ENCODE measurements at regions not wholly inside any gene's neighbourhood (a gene's known extent, or its start where the extent isn't known, plus 50 kb on each side); places are given as distances from the start of the nearest gene placed in this dataset.

DNA sequence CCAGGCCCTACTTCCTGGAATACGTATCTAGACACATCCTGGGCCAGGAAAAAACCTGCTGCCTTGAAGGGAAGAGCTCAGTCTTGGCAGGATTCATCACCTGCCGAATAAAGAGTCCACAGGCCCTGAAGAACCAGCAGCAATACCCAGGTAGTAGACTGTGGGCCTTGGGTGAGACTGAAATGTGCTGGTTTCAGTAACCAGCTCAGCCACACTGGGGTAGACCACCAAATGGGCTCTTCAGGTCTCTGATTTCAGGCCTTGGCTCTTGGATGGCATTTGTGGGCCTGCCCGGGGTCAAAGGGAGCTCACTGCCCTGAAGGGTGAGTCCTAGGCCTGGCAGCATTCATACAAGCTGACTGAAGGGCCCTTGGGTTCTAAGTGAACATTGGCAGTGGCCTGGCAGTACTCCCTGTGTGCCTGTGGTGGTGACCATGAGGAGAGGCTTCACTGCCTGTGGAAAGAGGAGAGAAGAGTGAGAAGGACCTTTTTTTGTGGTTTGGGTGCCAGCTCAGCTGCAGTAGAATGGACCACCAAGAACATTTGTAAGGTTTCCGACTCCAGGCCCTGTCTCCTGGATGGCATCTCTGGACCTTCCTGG, 175.1 kb downstream of the ANKRD30B start:
- H3K4me3 ChIP-seq (ENCODE audit: low read depth, low read length), result no peak overlapping the region
- TF ChIP-seq, protein P1, sequence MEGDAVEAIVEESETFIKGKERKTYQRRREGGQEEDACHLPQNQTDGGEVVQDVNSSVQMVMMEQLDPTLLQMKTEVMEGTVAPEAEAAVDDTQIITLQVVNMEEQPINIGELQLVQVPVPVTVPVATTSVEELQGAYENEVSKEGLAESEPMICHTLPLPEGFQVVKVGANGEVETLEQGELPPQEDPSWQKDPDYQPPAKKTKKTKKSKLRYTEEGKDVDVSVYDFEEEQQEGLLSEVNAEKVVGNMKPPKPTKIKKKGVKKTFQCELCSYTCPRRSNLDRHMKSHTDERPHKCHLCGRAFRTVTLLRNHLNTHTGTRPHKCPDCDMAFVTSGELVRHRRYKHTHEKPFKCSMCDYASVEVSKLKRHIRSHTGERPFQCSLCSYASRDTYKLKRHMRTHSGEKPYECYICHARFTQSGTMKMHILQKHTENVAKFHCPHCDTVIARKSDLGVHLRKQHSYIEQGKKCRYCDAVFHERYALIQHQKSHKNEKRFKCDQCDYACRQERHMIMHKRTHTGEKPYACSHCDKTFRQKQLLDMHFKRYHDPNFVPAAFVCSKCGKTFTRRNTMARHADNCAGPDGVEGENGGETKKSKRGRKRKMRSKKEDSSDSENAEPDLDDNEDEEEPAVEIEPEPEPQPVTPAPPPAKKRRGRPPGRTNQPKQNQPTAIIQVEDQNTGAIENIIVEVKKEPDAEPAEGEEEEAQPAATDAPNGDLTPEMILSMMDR (IDR thresholded peaks at IDR 0.05; ENCODE audit: control insufficient read depth, extremely low read depth, insufficient read depth), result no peak
- no peak for DNase-seq (ENCODE audit: low read depth)

DNA sequence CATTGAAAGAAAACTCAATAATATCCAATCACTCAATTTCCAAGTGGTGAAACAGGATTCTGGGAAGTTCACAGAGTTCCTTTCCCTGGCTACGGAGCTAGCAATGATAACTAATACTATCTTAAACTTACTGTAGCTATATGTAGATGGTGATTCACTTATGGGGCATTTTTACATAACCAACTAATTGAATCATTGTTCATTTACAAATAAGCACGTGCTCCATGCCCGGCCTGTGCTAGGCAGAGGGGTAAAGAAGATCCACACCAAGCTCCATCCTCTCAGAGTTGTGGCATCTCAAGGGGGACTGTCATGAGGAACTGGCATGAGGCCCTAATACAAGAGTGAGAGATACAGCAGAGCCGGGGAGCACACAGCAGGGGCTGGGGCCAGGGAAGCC, 176.3 kb downstream of the ANKRD30B start:
- no peak for DNase-seq (ENCODE audit: low read depth)
- TF ChIP-seq, protein P1 (IDR thresholded peaks at IDR 0.05; ENCODE audit: control insufficient read depth, extremely low read depth, insufficient read depth), result no peak
- no peak overlapping the region for H3K4me3 ChIP-seq (ENCODE audit: low read depth, low read length)

DNA sequence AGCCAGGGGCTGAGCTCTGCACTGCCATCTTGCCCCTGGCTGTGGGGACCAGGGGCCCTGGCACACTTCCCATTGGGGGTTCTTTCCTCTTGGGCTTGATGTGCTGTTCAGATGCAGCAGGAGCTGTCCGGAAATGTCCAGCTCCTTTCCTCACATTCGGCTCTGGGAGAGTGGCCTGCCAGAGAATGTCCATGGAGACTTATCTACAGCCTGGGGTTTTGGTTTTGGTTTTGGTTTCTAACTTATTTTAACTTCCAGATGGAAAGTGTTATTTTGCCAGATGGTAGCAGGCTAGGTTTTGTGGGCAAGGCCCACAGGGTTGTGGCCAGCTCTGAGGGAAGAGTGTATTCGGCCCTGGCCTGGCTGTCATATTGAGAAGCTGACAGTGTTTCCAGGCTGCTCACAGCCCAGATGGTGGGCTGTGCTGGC, 177.3 kb downstream of the ANKRD30B start:
- TF ChIP-seq, protein P1 (IDR thresholded peaks at IDR 0.05; ENCODE audit: control insufficient read depth, extremely low read depth, insufficient read depth), result no peak
- no peak for DNase-seq (ENCODE audit: low read depth)
- no peak overlapping the region for H3K4me3 ChIP-seq (ENCODE audit: low read depth, low read length)

DNA sequence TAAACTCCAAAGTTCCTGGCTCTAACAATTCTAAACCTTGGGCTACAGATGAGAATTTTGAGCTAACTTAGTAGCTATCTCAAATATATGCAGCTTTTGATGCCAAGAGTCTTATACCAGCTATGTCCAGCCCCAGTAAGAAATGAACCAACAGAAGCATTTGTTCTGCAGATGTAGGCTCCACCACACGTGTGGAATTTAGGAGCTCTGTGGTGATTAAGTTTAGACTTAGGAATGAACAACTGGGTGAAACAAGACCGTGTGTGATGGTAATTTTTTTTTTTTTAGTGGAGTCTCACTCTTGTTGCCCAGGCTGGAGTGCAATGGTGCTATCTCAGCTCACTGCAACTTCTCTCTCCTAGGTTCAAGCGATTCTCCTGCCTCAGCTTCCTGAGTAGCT, 179.7 kb downstream of the ANKRD30B start:
- H3K4me3 ChIP-seq (ENCODE audit: low read depth, low read length), result no peak overlapping the region
- DNase-seq (ENCODE audit: low read depth), result no peak
- TF ChIP-seq, protein P1 (IDR thresholded peaks at IDR 0.05; ENCODE audit: control insufficient read depth, extremely low read depth, insufficient read depth), result no peak

DNA sequence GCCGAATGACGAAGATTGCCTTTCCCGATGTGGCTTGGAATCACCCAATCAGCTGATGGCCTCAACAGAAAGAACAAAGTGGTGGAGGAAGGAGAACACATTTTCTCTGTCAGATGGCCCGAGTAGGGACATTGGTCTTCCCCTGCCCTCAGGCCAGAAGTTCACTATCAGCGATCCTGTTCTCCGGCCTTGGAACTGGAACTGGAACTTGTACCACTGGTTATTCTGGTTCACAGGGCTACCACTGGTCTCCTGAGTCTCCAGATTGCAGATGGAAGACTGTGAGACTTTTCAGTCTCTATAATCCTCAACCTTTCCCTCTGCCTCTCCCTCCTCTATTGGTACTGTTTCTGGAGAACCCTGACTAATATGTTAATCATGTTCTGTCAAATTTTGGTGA, 180.4 kb downstream of the ANKRD30B start:
- peak; percentile 78 for DNase-seq (ENCODE audit: low read depth)
- TF ChIP-seq, protein P1 (IDR thresholded peaks at IDR 0.05; ENCODE audit: control insufficient read depth, extremely low read depth, insufficient read depth), result no peak
- no peak overlapping the region for H3K4me3 ChIP-seq (ENCODE audit: low read depth, low read length)

DNA sequence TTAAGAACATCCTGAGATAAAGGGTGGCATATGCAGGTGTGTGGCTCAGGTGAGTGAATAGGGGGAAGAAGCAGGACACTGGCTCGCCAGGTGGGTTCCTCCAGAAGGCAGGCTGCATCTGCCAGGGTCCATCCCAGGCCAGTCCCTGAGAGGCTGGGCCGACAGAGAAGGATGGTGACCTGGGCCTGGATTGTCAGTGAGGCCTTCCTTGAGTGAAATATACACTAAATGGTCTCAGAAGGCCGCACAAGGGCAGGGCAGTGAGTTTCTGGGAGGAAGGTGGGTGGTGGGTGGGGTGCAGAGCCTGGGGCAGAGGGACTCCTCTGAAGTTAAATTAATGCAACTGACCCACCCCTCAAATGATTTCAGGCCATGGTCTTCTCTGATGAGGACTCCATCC, 182.1 kb downstream of the ANKRD30B start:
- no peak for DNase-seq (ENCODE audit: low read depth)
- TF ChIP-seq, protein P1 (IDR thresholded peaks at IDR 0.05; ENCODE audit: control insufficient read depth, extremely low read depth, insufficient read depth), result no peak
- no peak overlapping the region for H3K4me3 ChIP-seq (ENCODE audit: low read depth, low read length)

DNA sequence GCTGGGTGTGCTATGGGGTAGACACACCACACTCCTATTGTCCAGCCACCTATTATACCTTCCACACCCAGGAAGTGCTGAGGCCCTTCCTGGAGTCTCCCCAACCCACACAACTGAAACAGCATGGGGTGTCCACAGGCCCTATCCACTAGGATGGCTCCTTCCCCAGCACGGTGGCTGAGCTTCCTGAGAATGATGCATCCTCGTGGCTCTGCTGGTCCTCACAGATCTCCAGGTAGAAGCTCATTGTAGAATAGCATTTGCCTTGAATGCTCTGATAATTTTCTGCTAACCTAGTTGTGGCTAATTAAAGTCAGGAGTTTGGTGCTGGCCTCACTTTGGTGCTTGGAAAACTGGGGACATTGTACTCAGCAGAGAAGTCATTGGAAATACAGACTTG, 182.6 kb downstream of the ANKRD30B start:
- H3K4me3 ChIP-seq (ENCODE audit: low read depth, low read length), result no peak overlapping the region
- DNase-seq (ENCODE audit: low read depth), result no peak
- TF ChIP-seq, protein P1 (IDR thresholded peaks at IDR 0.05; ENCODE audit: control insufficient read depth, extremely low read depth, insufficient read depth), result no peak
